ENCODE measurements at regions not wholly inside any gene's neighbourhood (a gene's known extent, or its start where the extent isn't known, plus 50 kb on each side); places are given as distances from the start of the nearest gene placed in this dataset.

DNA sequence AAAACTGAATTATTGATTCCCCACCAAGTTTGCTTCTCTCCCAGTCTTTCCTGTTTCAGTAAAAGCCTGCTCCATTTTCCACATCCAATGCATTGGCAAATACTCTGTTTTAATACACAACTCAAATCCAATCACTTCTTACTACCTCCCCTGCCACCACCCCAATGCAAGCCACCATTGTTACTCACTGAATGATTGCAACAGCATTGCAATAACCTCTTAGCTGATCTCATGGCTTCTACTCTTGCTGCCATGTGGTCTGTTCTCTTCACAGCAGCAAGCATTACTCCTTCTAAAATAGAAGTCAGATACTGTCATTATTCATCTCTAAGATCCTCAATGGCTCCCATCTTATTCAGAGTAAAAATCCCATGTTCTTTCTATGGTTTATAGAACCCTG, 123.4 kb downstream of the ATP6V1G3 start:
- ATAC-seq (no peak), DNase-seq (ENCODE audit: low read depth, low spot score) (no peak)
- ChIA-PET CTCF (no interaction called here), POLR2A (no interaction called here)
- no TSS peak for BruUV-seq (replicated peaks)
- Histone ChIP-seq H3K36me3 (ENCODE audit: control insufficient read depth, insufficient read depth, low read length) (no peaks in the 10 kb centered on the region), H3K9me3 (ENCODE audit: control insufficient read depth, insufficient read depth, low read depth, low read length) (no peaks in the 10 kb centered on the region), H3K27ac (ENCODE audit: low read length) (no peak overlapping the region), H3K27me3 (ENCODE audit: control insufficient read depth, insufficient read depth, low read length) (no peaks in the 10 kb centered on the region), H3K4me1 (ENCODE audit: control insufficient read depth, insufficient read depth, low read length) (no peaks in the 10 kb centered on the region), H3K4me3 (ENCODE audit: low read depth in 2 of 2, low read length in 2 of 2) (no peak overlapping the region)
- in situ Hi-C loops (cut with HindIII; ENCODE audit: low pct_unique_long_range_greater_than_20kb, low sequenced_read_pairs), result no loop called here
- TF ChIP-seq TCF7L2 (IDR thresholded peaks at IDR 0.05; ENCODE audit: low read depth, low read length), result no peak
- no peak for TF ChIP-seq CTCF (IDR thresholded peaks at IDR 0.05)
- TF ChIP-seq, protein P1, sequence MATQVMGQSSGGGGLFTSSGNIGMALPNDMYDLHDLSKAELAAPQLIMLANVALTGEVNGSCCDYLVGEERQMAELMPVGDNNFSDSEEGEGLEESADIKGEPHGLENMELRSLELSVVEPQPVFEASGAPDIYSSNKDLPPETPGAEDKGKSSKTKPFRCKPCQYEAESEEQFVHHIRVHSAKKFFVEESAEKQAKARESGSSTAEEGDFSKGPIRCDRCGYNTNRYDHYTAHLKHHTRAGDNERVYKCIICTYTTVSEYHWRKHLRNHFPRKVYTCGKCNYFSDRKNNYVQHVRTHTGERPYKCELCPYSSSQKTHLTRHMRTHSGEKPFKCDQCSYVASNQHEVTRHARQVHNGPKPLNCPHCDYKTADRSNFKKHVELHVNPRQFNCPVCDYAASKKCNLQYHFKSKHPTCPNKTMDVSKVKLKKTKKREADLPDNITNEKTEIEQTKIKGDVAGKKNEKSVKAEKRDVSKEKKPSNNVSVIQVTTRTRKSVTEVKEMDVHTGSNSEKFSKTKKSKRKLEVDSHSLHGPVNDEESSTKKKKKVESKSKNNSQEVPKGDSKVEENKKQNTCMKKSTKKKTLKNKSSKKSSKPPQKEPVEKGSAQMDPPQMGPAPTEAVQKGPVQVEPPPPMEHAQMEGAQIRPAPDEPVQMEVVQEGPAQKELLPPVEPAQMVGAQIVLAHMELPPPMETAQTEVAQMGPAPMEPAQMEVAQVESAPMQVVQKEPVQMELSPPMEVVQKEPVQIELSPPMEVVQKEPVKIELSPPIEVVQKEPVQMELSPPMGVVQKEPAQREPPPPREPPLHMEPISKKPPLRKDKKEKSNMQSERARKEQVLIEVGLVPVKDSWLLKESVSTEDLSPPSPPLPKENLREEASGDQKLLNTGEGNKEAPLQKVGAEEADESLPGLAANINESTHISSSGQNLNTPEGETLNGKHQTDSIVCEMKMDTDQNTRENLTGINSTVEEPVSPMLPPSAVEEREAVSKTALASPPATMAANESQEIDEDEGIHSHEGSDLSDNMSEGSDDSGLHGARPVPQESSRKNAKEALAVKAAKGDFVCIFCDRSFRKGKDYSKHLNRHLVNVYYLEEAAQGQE (IDR thresholded peaks at IDR 0.05; ENCODE audit: insufficient read depth in 1 of 2, low read depth in 2 of 2, low read length in 1 of 2), result no peak
- no peak for TF ChIP-seq SIN3A (IDR thresholded peaks at IDR 0.05; ENCODE audit: borderline replicate concordance, insufficient read depth, low read depth, low read length)
- TF ChIP-seq POLR2AphosphoS5 (IDR thresholded peaks at IDR 0.05; ENCODE audit: low read depth, low read length), result no peak
- intact Hi-C loops (cut with micrococcal nuclease; ENCODE audit: unreplicated experiment), result no loop called here

- ATAC-seq (no peak), DNase-seq (ENCODE audit: low read depth, low spot score) (no peak)
- H3K36me3 ChIP-seq (ENCODE audit: control insufficient read depth, insufficient read depth, low read length), result no peaks in the 10 kb centered on the region
- TF ChIP-seq TCF7L2 (IDR thresholded peaks at IDR 0.05; ENCODE audit: low read depth, low read length) (no peak), POLR2AphosphoS5 (IDR thresholded peaks at IDR 0.05; ENCODE audit: low read depth, low read length) (no peak)
- TF ChIP-seq, protein P1 (IDR thresholded peaks at IDR 0.05; ENCODE audit: insufficient read depth in 1 of 2, low read depth in 2 of 2, low read length in 1 of 2), result no peak
- ChIA-PET CTCF (no interaction called here), POLR2A (no interaction called here)
- H3K9me3 ChIP-seq (ENCODE audit: control insufficient read depth, insufficient read depth, low read depth, low read length), result no peaks in the 10 kb centered on the region; the same call in 1 of the 2 replicates
- H3K27me3 ChIP-seq (ENCODE audit: control insufficient read depth, insufficient read depth, low read length), result no peaks in the 10 kb centered on the region
- no peak overlapping the region for H3K4me3 ChIP-seq (ENCODE audit: low read depth in 2 of 2, low read length in 2 of 2)
- no peak overlapping the region for H3K27ac ChIP-seq (ENCODE audit: low read length)
- intact Hi-C loops (cut with micrococcal nuclease; ENCODE audit: unreplicated experiment), result no loop called here
- BruUV-seq (replicated peaks), result no TSS peak
- no peaks in the 10 kb centered on the region for H3K4me1 ChIP-seq (ENCODE audit: control insufficient read depth, insufficient read depth, low read length)
- in situ Hi-C loops (cut with HindIII; ENCODE audit: low pct_unique_long_range_greater_than_20kb, low sequenced_read_pairs), result no loop called here
Observed at GRCh38 chr1:198416296-198416695, 124.2 kb downstream of the ATP6V1G3 start.
